Mammary epithelial cell (primary cell): ENCODE measurements at regions not wholly inside any gene's neighbourhood (a gene's known extent, or its start where the extent isn't known, plus 50 kb on each side); places are given as distances from the start of the nearest gene placed in this dataset.

Experiments used
- EZH2 ChIP-seq: IDR thresholded peaks from 2 replicates; pipeline ENCODE4 v1.6.1; 2012; ENCODE audit warnings: low read length, inconsistent platforms, borderline replicate concordance
- TF ChIP-seq, protein P1 (sequence below), 2 donors: IDR thresholded peaks in 1 of 2; conservative IDR thresholded peaks in 1 of 2; 2 replicates each; pipeline ENCODE4 v1.5.1; 2011 to 2012; ENCODE audit warnings: inconsistent platforms in 2 of 2, low read length in 2 of 2, mild to moderate bottlenecking in 2 of 2, control low read depth in 1 of 2, low read depth in 1 of 2; ENCODE audit not compliant: insufficient read depth in 1 of 2; ENCODE audit errors: extremely low read depth in 1 of 2

DNA sequence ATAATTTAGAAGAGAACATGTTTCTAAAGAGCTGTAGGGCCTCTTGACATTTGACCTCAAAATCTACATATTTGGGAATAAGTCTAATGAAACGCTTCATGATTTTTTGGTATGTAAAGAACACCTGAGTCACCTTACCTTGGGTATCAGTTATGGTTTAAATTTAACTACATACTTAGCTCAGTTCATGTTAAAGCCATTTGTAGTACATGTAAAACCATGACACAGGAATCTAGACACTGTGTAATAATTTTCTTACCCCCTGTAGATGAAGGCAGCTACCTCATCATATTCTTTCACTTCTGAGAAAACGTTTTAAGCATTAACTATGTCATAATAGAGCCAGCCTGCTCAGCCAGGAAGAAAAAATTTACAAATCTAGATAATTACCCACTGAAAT lies 105.8 kb upstream of the CPNE8 start:
- TF ChIP-seq, protein P1, sequence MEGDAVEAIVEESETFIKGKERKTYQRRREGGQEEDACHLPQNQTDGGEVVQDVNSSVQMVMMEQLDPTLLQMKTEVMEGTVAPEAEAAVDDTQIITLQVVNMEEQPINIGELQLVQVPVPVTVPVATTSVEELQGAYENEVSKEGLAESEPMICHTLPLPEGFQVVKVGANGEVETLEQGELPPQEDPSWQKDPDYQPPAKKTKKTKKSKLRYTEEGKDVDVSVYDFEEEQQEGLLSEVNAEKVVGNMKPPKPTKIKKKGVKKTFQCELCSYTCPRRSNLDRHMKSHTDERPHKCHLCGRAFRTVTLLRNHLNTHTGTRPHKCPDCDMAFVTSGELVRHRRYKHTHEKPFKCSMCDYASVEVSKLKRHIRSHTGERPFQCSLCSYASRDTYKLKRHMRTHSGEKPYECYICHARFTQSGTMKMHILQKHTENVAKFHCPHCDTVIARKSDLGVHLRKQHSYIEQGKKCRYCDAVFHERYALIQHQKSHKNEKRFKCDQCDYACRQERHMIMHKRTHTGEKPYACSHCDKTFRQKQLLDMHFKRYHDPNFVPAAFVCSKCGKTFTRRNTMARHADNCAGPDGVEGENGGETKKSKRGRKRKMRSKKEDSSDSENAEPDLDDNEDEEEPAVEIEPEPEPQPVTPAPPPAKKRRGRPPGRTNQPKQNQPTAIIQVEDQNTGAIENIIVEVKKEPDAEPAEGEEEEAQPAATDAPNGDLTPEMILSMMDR (conservative IDR thresholded peaks at IDR 0.05 in 1 of 2, IDR thresholded peaks at IDR 0.05 in 1 of 2; ENCODE audit: extremely low read depth in 1 of 2, insufficient read depth in 1 of 2, low read depth in 1 of 2, low read length in 2 of 2) = no peak
- no peak for TF ChIP-seq EZH2
